SK-N-SH (cell line): ENCODE measurements at regions not wholly inside any gene's neighbourhood (a gene's known extent, or its start where the extent isn't known, plus 50 kb on each side); places are given as distances from the start of the nearest gene placed in this dataset.
"Not testable (repeated sequence)": the region's sequence is repeated elsewhere in the genome, so short reads cannot be mapped to it uniquely, and the experiment has no call there.

Experiments used
- CTCF ChIA-PET: fragments of 300-600, 350-600 bp; formaldehyde crosslinking; extraction: SDS; loops from one replicate; lab custom pipeline; 2021; lab: Yijun Ruan, JAX
- POLR2A ChIA-PET: fragments of 350-600 bp; sonication (Branson Sonifier 250); formaldehyde crosslinking; extraction: SDS; loops from one replicate; lab custom pipeline; 2020; ENCODE audit warnings: antibody characterized with exemption, inconsistent platforms; lab: Yijun Ruan, JAX
- DNase-seq: peaks from one replicate; pipeline ENCODE4 v3.0.0; 2012
- H2AFZ ChIP-seq: fragments of 200-600 bp; sonication (generic); 2 replicates; pipeline ENCODE4 v1.8.1; 2016; ENCODE audit warnings: antibody characterized with exemption, mild to moderate bottlenecking, low read depth
- H3F3A ChIP-seq: fragments of 200-600 bp; sonication (generic); replicated peaks from 2 replicates; pipeline ENCODE3; 2016; ENCODE audit warnings: antibody characterized with exemption, mild to moderate bottlenecking; ENCODE audit not compliant: insufficient read depth
- H3K27ac ChIP-seq, 2 experiments: fragments of 200-500 bp in 1 of 2; fragments of 200-600 bp in 1 of 2; sonication (Bioruptor generic) in 1 of 2; sonication (generic), shearing (Covaris generic) in 1 of 2; 2 replicates each; pipeline versions ENCODE4 v1.5.1 to v1.6.1; 2014 to 2016; ENCODE audit warnings: low read depth in 2 of 2, inconsistent platforms in 1 of 2, low read length in 1 of 2, mild to moderate bottlenecking in 1 of 2, mixed read lengths in 1 of 2
- H3K27me3 ChIP-seq: fragments of 200-600 bp; sonication (generic), shearing (Covaris generic); 2 replicates; pipeline ENCODE4 v1.6.1; 2016; ENCODE audit warnings: mixed run types; ENCODE audit not compliant: insufficient read depth
- H3K36me3 ChIP-seq, 2 experiments: fragments of 200-500 bp in 1 of 2; fragments of 200-600 bp in 1 of 2; sonication (Bioruptor generic) in 1 of 2; sonication (generic) in 1 of 2; replicated peaks in 1 of 2; 2 replicates each; pipeline versions ENCODE3 to v1.5.1; 2014 to 2016; ENCODE audit warnings: low read length in 1 of 2, mild to moderate bottlenecking in 1 of 2; ENCODE audit not compliant: insufficient read depth in 2 of 2, control insufficient read depth in 1 of 2
- H3K4me1 ChIP-seq, 2 experiments: fragments of 200-500 bp in 1 of 2; fragments of 200-600 bp in 1 of 2; sonication (Bioruptor generic) in 1 of 2; sonication (generic), shearing (Covaris generic) in 1 of 2; 2 replicates each; pipeline versions ENCODE4 v1.5.1 to v1.6.1; 2014 to 2016; ENCODE audit warnings: low read depth in 1 of 2, low read length in 1 of 2, mixed run types in 1 of 2; ENCODE audit not compliant: insufficient read depth in 2 of 2, control insufficient read depth in 1 of 2
- H3K4me2 ChIP-seq: fragments of 200-600 bp; sonication (generic), shearing (Covaris generic); 2 replicates; pipeline ENCODE4 v1.6.1; 2017; ENCODE audit warnings: mixed run types
- H3K4me3 ChIP-seq, 2 experiments: fragments of 200-500 bp in 1 of 2; fragments of 200-600 bp in 1 of 2; sonication (Bioruptor generic) in 1 of 2; sonication (generic), shearing (Covaris generic) in 1 of 2; 2 replicates each; pipeline versions ENCODE4 v1.5.1 to v1.8.1; 2014 to 2016; ENCODE audit warnings: low read depth in 2 of 2, inconsistent platforms in 1 of 2, low read length in 1 of 2, mild to moderate bottlenecking in 1 of 2, mixed read lengths in 1 of 2, moderate library complexity in 1 of 2
- H3K79me2 ChIP-seq: fragments of 200-600 bp; sonication (generic); 2 replicates; pipeline ENCODE4 v1.8.1; 2017; ENCODE audit warnings: mild to moderate bottlenecking; ENCODE audit not compliant: insufficient read depth
- H3K9ac ChIP-seq: fragments of 200-600 bp; sonication (generic); 2 replicates; pipeline ENCODE4 v1.6.1; 2017; ENCODE audit warnings: mixed run types
- H3K9me2 ChIP-seq: fragments of 200-600 bp; sonication (generic); 2 replicates; pipeline ENCODE4 v1.6.1; 2017; ENCODE audit warnings: mixed run types
- H3K9me3 ChIP-seq: fragments of 200-600 bp; sonication (generic); 2 replicates; pipeline ENCODE4 v1.6.1; 2017; ENCODE audit warnings: mixed run types, mild to moderate bottlenecking, moderate library complexity
- H4K20me1 ChIP-seq: fragments of 200-600 bp; sonication (generic); 2 replicates; pipeline ENCODE4 v1.6.1; 2017; ENCODE audit warnings: mild to moderate bottlenecking, mixed run types; ENCODE audit not compliant: insufficient read depth
- CHD2 ChIP-seq: fragments of 150-350 bp; IDR thresholded peaks from 2 replicates; pipeline ENCODE4 v1.6.1; 2018; ENCODE audit warnings: low read length; ENCODE audit not compliant: partially characterized antibody
- EZH2phosphoT487 ChIP-seq: fragments of 200-600 bp; sonication (generic); IDR thresholded peaks from 2 replicates; pipeline ENCODE4 v1.6.1; 2017; ENCODE audit warnings: low read depth, mixed run types, mild to moderate bottlenecking, antibody characterized with exemption, moderate library complexity, borderline replicate concordance
- FOXJ3 ChIP-seq: sonication (generic); formaldehyde crosslinking; IDR thresholded peaks from 2 replicates; pipeline ENCODE4 v1.5.1; 2020; ENCODE audit warnings: mild to moderate bottlenecking, missing genetic modification reagents
- FOXM1 ChIP-seq: IDR thresholded peaks from 2 replicates; pipeline ENCODE4 v1.4.0; 2012; ENCODE audit warnings: low read depth, mild to moderate bottlenecking
- GABPA ChIP-seq: IDR thresholded peaks from 2 replicates; pipeline ENCODE4 v1.4.0; 2012; ENCODE audit warnings: low read depth, mild to moderate bottlenecking
- JUND ChIP-seq: IDR thresholded peaks from 2 replicates; pipeline ENCODE4 v1.4.0; 2012
- MEF2A ChIP-seq: IDR thresholded peaks from 2 replicates; pipeline ENCODE4 v1.4.0; 2012; ENCODE audit warnings: low read depth, borderline replicate concordance
- NRF1 ChIP-seq: IDR thresholded peaks from 2 replicates; pipeline ENCODE4 v1.6.1; 2012; ENCODE audit warnings: low read depth, mild to moderate bottlenecking, low read length
- RAD21 ChIP-seq: IDR thresholded peaks from 2 replicates; pipeline ENCODE4 v1.6.1; 2012; ENCODE audit warnings: mild to moderate bottlenecking, low read length
- REST ChIP-seq: IDR thresholded peaks from 2 replicates; pipeline ENCODE4 v1.6.1; 2012; ENCODE audit warnings: mild to moderate bottlenecking, low read depth, low read length, moderate library complexity
- RFX5 ChIP-seq: IDR thresholded peaks from 2 replicates; pipeline ENCODE4 v1.6.1; 2012; ENCODE audit warnings: mild to moderate bottlenecking, improper control_type of control experiment, low read length
- SMC3 ChIP-seq: IDR thresholded peaks from 2 replicates; pipeline ENCODE4 v1.6.1; 2012; ENCODE audit warnings: low read depth, low read length, improper control_type of control experiment
- TAF1 ChIP-seq: IDR thresholded peaks from 2 replicates; pipeline ENCODE4 v1.6.1; 2012; ENCODE audit warnings: low read depth, mild to moderate bottlenecking, low read length, moderate library complexity, borderline replicate concordance
- USF2 ChIP-seq: fragments of 150-350 bp; IDR thresholded peaks from 2 replicates; pipeline ENCODE4 v1.6.1; 2017; ENCODE audit warnings: antibody characterized with exemption, low read length, low read depth, borderline replicate concordance
- WGBS: methylation state at CpG from one replicate; pipeline ENCODE4 v1.1.6; 2017; ENCODE audit warnings: low lambda C conversion rate; 5-methylcytosine and 5-hydroxymethylcytosine counted together
- TF ChIP-seq, protein P1 (sequence below): fragments of 200-600 bp; sonication (generic); IDR thresholded peaks from 2 replicates; pipeline ENCODE4 v1.6.1; 2017; ENCODE audit warnings: antibody characterized with exemption, mild to moderate bottlenecking, moderate library complexity

DNA sequence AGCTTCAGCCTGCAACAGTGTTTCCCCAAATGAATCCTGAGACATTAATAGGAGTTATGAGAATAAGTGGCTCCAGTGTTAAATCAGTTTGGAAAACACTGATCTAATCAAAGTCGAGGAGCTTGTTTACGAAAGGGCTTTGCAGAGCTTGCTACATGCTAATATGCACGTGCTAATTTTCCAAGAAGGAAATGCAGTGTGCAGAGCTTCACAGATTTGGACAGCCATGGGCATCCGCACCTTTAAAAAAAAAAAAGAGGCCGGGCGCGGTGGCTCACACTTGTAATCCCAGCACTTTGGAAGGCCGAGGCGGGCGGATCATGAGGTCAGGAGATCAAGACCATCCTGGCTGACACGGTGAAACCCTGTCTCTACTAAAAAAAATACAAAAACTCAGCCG is 79.7 kb upstream of the LMO2 start:
- 77% methylated on average over 12 of the region's 12 CpGs for WGBS
- CTCF ChIA-PET = interaction anchor here (0.6 to 3.8 kb wide), 33 partner anchors 10 to 391 kb away, joined by 3 to 61 read pairs (median 5); no protein-coding TSS in a partner anchor
- H3K4me1 ChIP-seq = peaks cover 0 to 12% of the 10 kb centered on the region in 2 experiments; a peak in 1 of 4 replicates
- H3K27me3 ChIP-seq = peaks cover 14% of the 10 kb centered on the region; the same call in 1 of the 2 replicates
- H3K9me3 ChIP-seq, DNase-seq, H4K20me1 ChIP-seq, H3K27ac ChIP-seq, H3K79me2 ChIP-seq, H3K4me2 ChIP-seq, H3K9ac ChIP-seq, H3K9me2 ChIP-seq, H3K36me3 ChIP-seq, POLR2A ChIA-PET, H3K4me3 ChIP-seq, H3F3A ChIP-seq, H2AFZ ChIP-seq: not testable (repeated sequence)

DNA sequence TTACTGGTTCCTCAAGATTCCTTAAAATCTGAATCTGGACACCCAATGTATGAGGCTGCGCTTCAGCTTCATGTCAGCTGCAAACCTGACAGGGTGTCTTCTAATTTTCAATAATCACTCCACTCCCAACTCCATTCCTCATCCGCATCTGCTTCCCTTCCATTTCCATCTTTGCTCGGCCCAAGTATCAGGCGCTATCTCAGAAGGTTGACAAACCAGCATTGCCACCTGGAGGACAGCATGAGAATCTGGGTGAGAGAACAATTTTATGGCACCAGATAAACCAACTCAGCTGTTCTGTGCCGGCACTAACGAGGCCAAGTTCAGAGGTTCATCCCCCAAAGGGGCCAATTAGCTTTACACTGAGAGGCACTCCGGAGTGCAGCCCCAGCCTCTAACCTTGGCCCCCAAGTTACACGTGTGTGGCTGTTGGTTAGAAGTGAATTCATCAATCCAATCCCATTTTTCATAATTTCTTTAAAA is 79.1 kb upstream of the LMO2 start:
- H3K9me2 ChIP-seq = no peaks in the 10 kb centered on the region
- H3K79me2 ChIP-seq = no peaks in the 10 kb centered on the region
- H3F3A ChIP-seq = no peaks in the 10 kb centered on the region
- H3K9ac ChIP-seq = no peak overlapping the region
- peak; percentile 66 for DNase-seq
- no peaks in the 10 kb centered on the region for H4K20me1 ChIP-seq
- peaks cover 14% of the 10 kb centered on the region; the same call in 1 of the 2 replicates for H3K27me3 ChIP-seq
- H3K4me1 ChIP-seq = peaks cover 0 to 7% of the 10 kb centered on the region in 2 experiments; a peak in 1 of 4 replicates
- 27% methylated on average over 8 of the region's 8 CpGs for WGBS
- peak overlapping the region; percentile 41; the same call in 1 of the 2 replicates for H2AFZ ChIP-seq
- H3K27ac ChIP-seq = no peak overlapping the region
- no peaks in the 10 kb centered on the region for H3K36me3 ChIP-seq
- ChIA-PET POLR2A (no interaction called here), CTCF (interaction anchor here (0.6 to 3.8 kb wide), 46 partner anchors 8 to 540 kb away, joined by 3 to 61 read pairs (median 4); no protein-coding TSS in a partner anchor)
- no peaks in the 10 kb centered on the region for H3K9me3 ChIP-seq
- TF ChIP-seq REST = no peak
- TF ChIP-seq RFX5 = no peak
- peak; percentile 77 for TF ChIP-seq SMC3
- no peak for TF ChIP-seq GABPA
- peak; percentile 19 for TF ChIP-seq CHD2
- TF ChIP-seq RAD21 = peak; percentile 89
- TF ChIP-seq JUND = no peak
- TF ChIP-seq USF2 = no peak
- TF ChIP-seq EZH2phosphoT487 = no peak
- TF ChIP-seq MEF2A = no peak
- TF ChIP-seq NRF1 = no peak
- TF ChIP-seq, protein P1, sequence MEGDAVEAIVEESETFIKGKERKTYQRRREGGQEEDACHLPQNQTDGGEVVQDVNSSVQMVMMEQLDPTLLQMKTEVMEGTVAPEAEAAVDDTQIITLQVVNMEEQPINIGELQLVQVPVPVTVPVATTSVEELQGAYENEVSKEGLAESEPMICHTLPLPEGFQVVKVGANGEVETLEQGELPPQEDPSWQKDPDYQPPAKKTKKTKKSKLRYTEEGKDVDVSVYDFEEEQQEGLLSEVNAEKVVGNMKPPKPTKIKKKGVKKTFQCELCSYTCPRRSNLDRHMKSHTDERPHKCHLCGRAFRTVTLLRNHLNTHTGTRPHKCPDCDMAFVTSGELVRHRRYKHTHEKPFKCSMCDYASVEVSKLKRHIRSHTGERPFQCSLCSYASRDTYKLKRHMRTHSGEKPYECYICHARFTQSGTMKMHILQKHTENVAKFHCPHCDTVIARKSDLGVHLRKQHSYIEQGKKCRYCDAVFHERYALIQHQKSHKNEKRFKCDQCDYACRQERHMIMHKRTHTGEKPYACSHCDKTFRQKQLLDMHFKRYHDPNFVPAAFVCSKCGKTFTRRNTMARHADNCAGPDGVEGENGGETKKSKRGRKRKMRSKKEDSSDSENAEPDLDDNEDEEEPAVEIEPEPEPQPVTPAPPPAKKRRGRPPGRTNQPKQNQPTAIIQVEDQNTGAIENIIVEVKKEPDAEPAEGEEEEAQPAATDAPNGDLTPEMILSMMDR = peak; percentile 66
- no peak for TF ChIP-seq TAF1
- TF ChIP-seq FOXM1 = no peak
- TF ChIP-seq FOXJ3 = no peak
- TF ChIP-seq, all 33 proteins: peak for 4
- no peak overlapping the region for H3K4me2 ChIP-seq
- H3K4me3 ChIP-seq = no peak overlapping the region
